Neuronal stem cell (in vitro differentiated cells): ENCODE measurements at regions not wholly inside any gene's neighbourhood (a gene's known extent, or its start where the extent isn't known, plus 50 kb on each side); places are given as distances from the start of the nearest gene placed in this dataset.

ENCODE experiments used
- DNase-seq: peaks from one replicate; pipeline ENCODE4 v3.0.0-alpha.2; 2013; ENCODE audit warnings: low spot score
- H2AFZ ChIP-seq: one replicate; pipeline ENCODE4 v1.6.1; 2013; ENCODE audit warnings: mild to moderate bottlenecking, low read length, inconsistent platforms
- H2AK5ac ChIP-seq: 2 replicates; pipeline ENCODE4 v1.6.1; 2013; ENCODE audit warnings: low read depth, mild to moderate bottlenecking, inconsistent platforms, low read length, moderate library complexity, mixed read lengths
- H2BK120ac ChIP-seq: 2 replicates; pipeline ENCODE4 v1.6.1; 2013; ENCODE audit warnings: low read depth, mild to moderate bottlenecking, inconsistent platforms, low read length, moderate library complexity, mixed read lengths
- H2BK12ac ChIP-seq: one replicate; pipeline ENCODE4 v1.6.1; 2013; ENCODE audit warnings: low read length, inconsistent platforms
- H2BK15ac ChIP-seq: 2 replicates; pipeline ENCODE4 v1.6.1; 2013; ENCODE audit warnings: mild to moderate bottlenecking, low read length, inconsistent platforms, mixed read lengths
- H2BK5ac ChIP-seq: one replicate; pipeline ENCODE4 v1.6.1; 2013; ENCODE audit warnings: inconsistent platforms, mild to moderate bottlenecking, low read length, moderate library complexity
- H3K14ac ChIP-seq: one replicate; pipeline ENCODE4 v1.6.1; 2013; ENCODE audit warnings: low read length, inconsistent platforms
- H3K18ac ChIP-seq: 2 replicates; pipeline ENCODE4 v1.6.1; 2013; ENCODE audit warnings: low read length, inconsistent platforms
- H3K23ac ChIP-seq: 2 replicates; pipeline ENCODE4 v1.6.1; 2013; ENCODE audit warnings: low read depth, mild to moderate bottlenecking, mixed read lengths, low read length, inconsistent platforms; ENCODE audit not compliant: poor library complexity
- H3K27ac ChIP-seq: replicated peaks from 3 replicates; pipeline ENCODE4 v1.5.1; 2013; ENCODE audit warnings: low read length, inconsistent platforms
- H3K27me3 ChIP-seq, 3 experiments: 2 replicates each; pipeline ENCODE4 v1.6.1; 2013; ENCODE audit warnings: low read length in 3 of 3, mild to moderate bottlenecking in 2 of 3, inconsistent platforms in 1 of 3, low read depth in 1 of 3, mixed read lengths in 1 of 3, moderate library complexity in 1 of 3; ENCODE audit not compliant: control insufficient read depth in 3 of 3, insufficient read depth in 3 of 3
- H3K36me3 ChIP-seq, 2 donors: replicated peaks in 1 of 2; 2 replicates each; pipeline ENCODE4 v1.6.1; 2013; ENCODE audit warnings: low read length in 2 of 2; ENCODE audit not compliant: control insufficient read depth in 2 of 2, insufficient read depth in 2 of 2
- H3K4ac ChIP-seq: 2 replicates; pipeline ENCODE4 v1.6.1; 2013; ENCODE audit warnings: inconsistent platforms, mild to moderate bottlenecking, low read length, moderate library complexity
- H3K4me1 ChIP-seq, 2 donors: 1 replicate in 1 of 2; 2 replicates in 1 of 2; pipeline ENCODE4 v1.6.1; 2013; ENCODE audit warnings: low read length in 2 of 2, low read depth in 1 of 2; ENCODE audit not compliant: control insufficient read depth in 2 of 2, insufficient read depth in 1 of 2
- H3K4me2 ChIP-seq: one replicate; pipeline ENCODE4 v1.6.1; 2013; ENCODE audit warnings: mild to moderate bottlenecking, low read length, inconsistent platforms; ENCODE audit not compliant: insufficient read depth, poor library complexity, severe bottlenecking
- H3K4me3 ChIP-seq, 2 donors: 2 replicates each; pipeline ENCODE4 v1.5.1; 2013; ENCODE audit warnings: low read length in 2 of 2, mild to moderate bottlenecking in 2 of 2, inconsistent platforms in 1 of 2, moderate library complexity in 1 of 2
- H3K79me1 ChIP-seq: one replicate; pipeline ENCODE4 v1.6.1; 2013; ENCODE audit warnings: low read depth, mild to moderate bottlenecking, inconsistent platforms, low read length, moderate library complexity
- H3K9ac ChIP-seq: one replicate; pipeline ENCODE4 v1.6.1; 2013; ENCODE audit warnings: mild to moderate bottlenecking, low read depth, low read length, inconsistent platforms; ENCODE audit not compliant: poor library complexity
- H3K9me3 ChIP-seq, 2 donors: replicated peaks in 1 of 2; 2 replicates each; pipeline versions ENCODE3 to v1.6.1; 2013; ENCODE audit warnings: low read length in 2 of 2, mild to moderate bottlenecking in 2 of 2, inconsistent platforms in 1 of 2, low read depth in 1 of 2, mixed read lengths in 1 of 2, moderate library complexity in 1 of 2; ENCODE audit not compliant: control insufficient read depth in 2 of 2, insufficient read depth in 1 of 2
- H4K8ac ChIP-seq: one replicate; pipeline ENCODE4 v1.6.1; 2013; ENCODE audit warnings: low read depth, mild to moderate bottlenecking, inconsistent platforms, low read length, moderate library complexity
- H4K91ac ChIP-seq: one replicate; pipeline ENCODE4 v1.6.1; 2013; ENCODE audit warnings: low read length, low read depth, mild to moderate bottlenecking, inconsistent platforms; ENCODE audit not compliant: poor library complexity
- WGBS, 2 donors: extraction: QIAGEN DNeasy Blood & Tissue Kit; methylation state at CpG; one replicate each; pipeline ENCODE4 v1.1.7; 2013; ENCODE audit warnings: missing lambda C conversion rate in 2 of 2, mixed read lengths in 1 of 2; ENCODE audit not compliant: insufficient read length in 2 of 2, insufficient replicate concordance in 1 of 2; ENCODE audit errors: extremely low coverage in 2 of 2; 5-methylcytosine and 5-hydroxymethylcytosine counted together

DNA sequence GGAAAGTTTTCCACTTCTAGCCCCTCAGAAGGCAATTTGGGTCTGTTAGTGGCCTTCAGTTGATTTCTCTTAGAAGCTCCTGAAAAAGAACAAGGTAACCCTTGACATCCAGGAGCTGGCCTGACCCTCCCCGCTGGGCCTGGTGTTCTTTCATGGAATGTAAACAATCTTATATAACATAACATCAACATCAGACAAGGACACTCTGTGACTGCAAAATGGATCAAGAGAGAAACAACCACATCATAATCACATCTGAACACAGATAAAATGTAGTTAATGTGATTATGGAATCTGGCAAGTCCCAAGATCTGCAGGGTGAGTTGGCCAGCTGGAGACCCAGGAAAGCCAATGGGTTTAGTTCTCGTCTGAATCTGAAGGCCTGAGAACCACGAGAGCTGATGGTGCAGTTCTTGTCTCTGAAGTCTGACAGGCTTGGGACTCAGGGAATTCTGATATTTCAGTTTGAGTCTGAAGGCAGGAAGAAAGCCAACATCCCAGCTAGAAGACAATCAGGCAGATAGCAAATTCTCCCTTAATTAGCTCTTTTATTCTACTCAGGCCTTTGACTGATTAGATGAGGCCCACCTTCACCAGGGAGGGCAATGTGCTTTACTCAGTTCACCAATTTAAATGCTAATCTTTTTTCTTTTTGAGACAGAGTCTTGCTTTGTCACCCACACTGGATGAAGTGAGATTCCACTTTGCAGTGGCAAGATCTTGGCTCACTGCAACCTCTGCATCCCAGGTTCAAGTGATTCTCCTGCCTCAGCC lies 91.4 kb upstream of the NAMPT start:
- H3K23ac ChIP-seq = no peak overlapping the region
- no peak overlapping the region for H4K8ac ChIP-seq
- no peak overlapping the region for H3K4me2 ChIP-seq
- H3K27me3 ChIP-seq = peaks cover 0 to 4% (median 0%) of the 10 kb centered on the region in 3 experiments
- H3K36me3 ChIP-seq = no peaks in the 10 kb centered on the region
- no peak overlapping the region for H3K9ac ChIP-seq
- H3K14ac ChIP-seq = no peak overlapping the region
- H4K91ac ChIP-seq = no peak overlapping the region
- no peak overlapping the region for H2AFZ ChIP-seq
- H3K9me3 ChIP-seq = no peaks in the 10 kb centered on the region
- H2BK120ac ChIP-seq = no peak overlapping the region
- H2BK12ac ChIP-seq = no peak overlapping the region
- H3K79me1 ChIP-seq = no peaks in the 10 kb centered on the region
- no peak overlapping the region for H2BK5ac ChIP-seq
- no peak overlapping the region for H2BK15ac ChIP-seq
- no peak overlapping the region for H3K4me3 ChIP-seq
- no CpG with 5 or more reads among the region's 3 CpGs for WGBS, 2 donors
- H2AK5ac ChIP-seq = no peak overlapping the region
- no peak overlapping the region for H3K4ac ChIP-seq
- no peak for DNase-seq
- H3K27ac ChIP-seq = no peak overlapping the region
- H3K4me1 ChIP-seq = no peaks in the 10 kb centered on the region
- no peak overlapping the region for H3K18ac ChIP-seq

DNA sequence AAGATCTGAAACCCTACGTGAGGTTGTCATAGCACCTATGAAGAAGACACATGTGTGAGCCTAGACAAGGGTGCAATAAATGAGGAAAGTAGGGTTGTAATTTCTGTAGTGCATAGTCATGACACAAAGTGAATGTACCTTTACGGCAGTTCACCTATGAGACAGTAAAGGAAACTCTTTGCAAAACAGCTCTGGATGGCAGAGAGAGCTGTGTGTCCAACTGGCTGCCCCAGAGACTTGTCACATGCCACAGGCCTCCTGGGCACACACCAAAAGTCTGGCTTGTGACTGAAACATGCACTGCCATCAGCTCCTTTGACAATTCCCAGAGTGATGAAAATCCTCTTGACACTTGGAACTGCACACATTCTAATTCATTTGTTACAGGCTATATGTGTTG lies 90.7 kb upstream of the NAMPT start:
- no peak overlapping the region for H3K27ac ChIP-seq
- H4K91ac ChIP-seq = no peak overlapping the region
- H3K23ac ChIP-seq = no peak overlapping the region
- no peaks in the 10 kb centered on the region for H3K36me3 ChIP-seq
- H3K4me1 ChIP-seq = no peaks in the 10 kb centered on the region
- H2AK5ac ChIP-seq = no peak overlapping the region
- DNase-seq = no peak
- H3K4ac ChIP-seq = no peak overlapping the region
- H2BK12ac ChIP-seq = no peak overlapping the region
- H3K18ac ChIP-seq = no peak overlapping the region
- H3K9ac ChIP-seq = no peak overlapping the region
- no peak overlapping the region for H2BK15ac ChIP-seq
- H2BK5ac ChIP-seq = no peak overlapping the region
- H2BK120ac ChIP-seq = no peak overlapping the region
- peaks cover 0 to 2% (median 0%) of the 10 kb centered on the region in 3 experiments for H3K27me3 ChIP-seq
- H3K4me3 ChIP-seq = no peak overlapping the region
- H3K14ac ChIP-seq = no peak overlapping the region
- no peak overlapping the region for H4K8ac ChIP-seq
- H3K79me1 ChIP-seq = no peaks in the 10 kb centered on the region
- no peak overlapping the region for H3K4me2 ChIP-seq
- no peak overlapping the region for H2AFZ ChIP-seq
- no peaks in the 10 kb centered on the region for H3K9me3 ChIP-seq
- WGBS, 2 donors = no CpG with 5 or more reads among the region's 2 CpGs

DNA sequence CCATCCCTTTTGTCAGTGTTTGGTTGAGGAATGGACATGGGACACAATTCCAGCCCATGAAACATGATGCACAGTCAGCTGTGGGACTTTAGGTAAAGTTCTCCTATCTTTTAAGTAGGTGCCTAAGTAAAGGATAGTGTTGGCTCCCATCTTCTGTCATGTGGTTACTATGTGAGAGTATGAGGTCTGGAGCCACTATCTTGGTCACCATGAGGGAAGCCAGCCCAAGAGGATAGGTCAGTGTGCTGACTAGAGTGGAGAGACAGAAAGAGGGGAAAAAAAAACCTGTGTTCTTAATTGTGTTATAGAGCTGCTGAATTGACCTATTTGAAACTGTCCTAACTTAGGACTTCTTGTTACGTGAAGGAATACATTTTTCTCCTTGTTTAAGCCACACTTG lies 89.7 kb upstream of the NAMPT start:
- no peak overlapping the region for H3K18ac ChIP-seq
- no peaks in the 10 kb centered on the region for H3K79me1 ChIP-seq
- no peak overlapping the region for H2BK120ac ChIP-seq
- H2BK12ac ChIP-seq = no peak overlapping the region
- H4K8ac ChIP-seq = no peak overlapping the region
- H3K27ac ChIP-seq = no peak overlapping the region
- no peak overlapping the region for H3K4ac ChIP-seq
- no peak for DNase-seq
- no peak overlapping the region for H3K9ac ChIP-seq
- H2BK15ac ChIP-seq = no peak overlapping the region
- H3K4me3 ChIP-seq = no peak overlapping the region
- H3K4me1 ChIP-seq = no peaks in the 10 kb centered on the region
- no CpG with 5 or more reads among the region's 1 CpG for WGBS, 2 donors
- H2AFZ ChIP-seq = no peak overlapping the region
- H3K14ac ChIP-seq = no peak overlapping the region
- H3K27me3 ChIP-seq = peaks cover 0 to 2% (median 0%) of the 10 kb centered on the region in 3 experiments
- H4K91ac ChIP-seq = no peak overlapping the region
- no peak overlapping the region for H2AK5ac ChIP-seq
- no peak overlapping the region for H3K4me2 ChIP-seq
- no peaks in the 10 kb centered on the region for H3K9me3 ChIP-seq
- H3K36me3 ChIP-seq = no peaks in the 10 kb centered on the region
- H3K23ac ChIP-seq = no peak overlapping the region
- H2BK5ac ChIP-seq = no peak overlapping the region

DNA sequence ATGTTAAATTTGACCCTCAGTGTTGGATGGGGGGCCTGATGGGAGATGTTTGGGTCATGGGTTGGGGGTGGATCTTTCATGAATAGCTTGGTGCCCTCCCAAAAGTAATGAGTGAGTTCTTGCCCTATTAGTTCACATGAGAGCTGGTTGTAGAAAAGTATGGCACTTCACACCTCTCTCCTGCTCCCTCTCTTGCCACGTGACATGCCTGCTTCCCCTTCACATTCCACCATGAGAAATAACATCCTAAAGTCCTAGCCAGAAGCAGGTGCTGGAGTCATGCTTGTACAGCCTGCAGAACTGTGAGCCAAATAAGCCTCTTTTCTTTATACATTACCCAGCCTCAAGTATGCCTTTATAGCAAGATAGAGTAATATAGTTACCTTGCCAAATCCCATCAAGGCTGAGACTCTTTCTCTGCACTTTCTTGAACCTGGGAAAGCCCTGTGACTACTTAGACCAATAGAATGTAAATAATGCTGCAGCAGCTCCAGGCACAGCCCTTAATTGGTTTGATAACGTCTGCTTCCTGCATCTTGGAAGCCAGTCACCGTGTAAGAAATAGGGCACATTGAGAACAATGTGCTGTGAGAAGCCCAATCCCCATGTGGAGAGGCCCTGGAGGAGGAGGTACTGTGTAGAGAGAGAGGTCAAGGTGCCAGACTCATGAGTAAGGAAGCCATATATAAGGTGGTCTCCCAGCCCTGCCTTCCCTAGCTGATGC lies 88.0 kb upstream of the NAMPT start:
- Histone ChIP-seq H3K27me3 (no peaks in the 10 kb centered on the region), H3K4ac (no peak overlapping the region), H2BK120ac (no peak overlapping the region), H3K14ac (no peak overlapping the region), H3K4me3 (no peak overlapping the region), H3K27ac (no peak overlapping the region), H2BK5ac (no peak overlapping the region), H3K23ac (no peak overlapping the region), H3K4me1 (no peaks in the 10 kb centered on the region), H3K9me3 (no peaks in the 10 kb centered on the region), H2AFZ (no peak overlapping the region), H2AK5ac (no peak overlapping the region), H3K36me3 (no peaks in the 10 kb centered on the region), H3K18ac (no peak overlapping the region), H4K8ac (no peak overlapping the region), H2BK12ac (no peak overlapping the region), H3K4me2 (no peak overlapping the region), H2BK15ac (no peak overlapping the region), H4K91ac (no peak overlapping the region), H3K9ac (no peak overlapping the region), H3K79me1 (no peaks in the 10 kb centered on the region)
- no peak for DNase-seq
- WGBS, 2 donors = no CpG with 5 or more reads among the region's 3 CpGs
